HEK293 (cell line): ENCODE measurements at regions not wholly inside any gene's neighbourhood (a gene's known extent, or its start where the extent isn't known, plus 50 kb on each side); places are given as distances from the start of the nearest gene placed in this dataset.

Experiments
- CTCF ChIP-seq: fragments of 450-650 bp; formaldehyde crosslinking; IDR thresholded peaks from 2 replicates; pipeline ENCODE4 v1.5.1; 2016; ENCODE audit warnings: missing biosample characterization, missing genetic modification characterization
- PRDM1 ChIP-seq: fragments of 450-650 bp; formaldehyde crosslinking; IDR thresholded peaks from 2 replicates; pipeline ENCODE4; 2016; ENCODE audit warnings: missing biosample characterization, missing genetic modification characterization
- SALL2 ChIP-seq: fragments of 450-650 bp; formaldehyde crosslinking; IDR thresholded peaks from 2 replicates; pipeline ENCODE4 v1.5.0; 2017; ENCODE audit warnings: missing biosample characterization, mild to moderate bottlenecking, missing genetic modification characterization, borderline replicate concordance
- ZNF132 ChIP-seq: fragments of 450-650 bp; formaldehyde crosslinking; IDR thresholded peaks from 2 replicates; pipeline ENCODE4 v1.5.1; 2017; ENCODE audit warnings: missing biosample characterization, missing genetic modification characterization, borderline replicate concordance
- ZNF274 ChIP-seq, 2 experiments: fragments of 200-500 bp in 1 of 2; fragments of 450-650 bp in 1 of 2; sonication (Bioruptor generic) in 1 of 2; formaldehyde crosslinking in 1 of 2; IDR thresholded peaks; 2 replicates each; pipeline versions ENCODE4 v1.5.1 to v1.6.1; 2014 to 2016; ENCODE audit warnings: borderline replicate concordance in 1 of 2, inconsistent platforms in 1 of 2, low read length in 1 of 2, missing biosample characterization in 1 of 2, missing genetic modification characterization in 1 of 2
- ZNF426 ChIP-seq: fragments of 450-650 bp; formaldehyde crosslinking; IDR thresholded peaks from 2 replicates; pipeline ENCODE4 v1.5.1; 2017; ENCODE audit warnings: missing biosample characterization, missing genetic modification characterization, mild to moderate bottlenecking, inconsistent platforms, moderate library complexity
- ZNF580 ChIP-seq: fragments of 450-650 bp; formaldehyde crosslinking; IDR thresholded peaks from 2 replicates; pipeline ENCODE4 v1.5.1; 2016; ENCODE audit warnings: missing biosample characterization, missing genetic modification characterization
- ZNF654 ChIP-seq: fragments of 450-650 bp; formaldehyde crosslinking; IDR thresholded peaks from 2 replicates; pipeline ENCODE4 v1.5.1; 2016; ENCODE audit warnings: low read depth, missing biosample characterization, missing genetic modification characterization
- ZNF777 ChIP-seq: fragments of 450-650 bp; formaldehyde crosslinking; IDR thresholded peaks from 2 replicates; pipeline ENCODE4 v1.5.1; 2017; ENCODE audit warnings: missing biosample characterization, missing genetic modification characterization, borderline replicate concordance
- ZNF792 ChIP-seq: fragments of 450-650 bp; formaldehyde crosslinking; IDR thresholded peaks from 2 replicates; pipeline ENCODE4 v1.5.1; 2016; ENCODE audit warnings: missing biosample characterization, missing genetic modification characterization
- ZNF830 ChIP-seq: fragments of 450-650 bp; IDR thresholded peaks from 2 replicates; pipeline ENCODE4 v1.5.0; 2018; ENCODE audit warnings: missing biosample characterization, missing genetic modification characterization, low read depth, mild to moderate bottlenecking, moderate library complexity

GRCh38 chr17:33786478-33786877 is 468.6 kb upstream of the CCL2 start:
- TF ChIP-seq ZNF792 (tag by site-specific recombination) (no peak), SALL2 (tag by site-specific recombination) (no peak), CTCF (no peak), PRDM1 (no peak), ZNF426 (tag by site-specific recombination) (no peak), ZNF777 (no peak), ZNF830 (tag by site-specific recombination) (no peak), ZNF132 (tag by site-specific recombination) (no peak), ZNF654 (no peak), ZNF580 (no peak), ZNF274 (IDR thresholded peaks at IDR 0.05; ENCODE audit: low read length) (no peak), ZNF274 (tag by site-specific recombination; IDR thresholded peaks at IDR 0.05; ENCODE audit: borderline replicate concordance) (no peak)
